ENCODE measurements at regions not wholly inside any gene's neighbourhood (a gene's known extent, or its start where the extent isn't known, plus 50 kb on each side); places are given as distances from the start of the nearest gene placed in this dataset.

GRCh38 chr19:5392486-5392885, 51.9 kb upstream of the PTPRS start:
- H3K4me1 ChIP-seq (ENCODE audit: insufficient read depth) = no peaks in the 10 kb centered on the region
- no peak for DNase-seq (ENCODE audit: extremely low spot score)
- WGBS = 52% methylated on average over 8 of the region's 8 CpGs
- H3K4me3 ChIP-seq (ENCODE audit: low read depth, low read length) = no peak overlapping the region
- H3K27ac ChIP-seq (ENCODE audit: low read depth) = no peak overlapping the region
- H3K36me3 ChIP-seq (ENCODE audit: insufficient read depth) = no peaks in the 10 kb centered on the region

- Histone ChIP-seq H3K4me3 (ENCODE audit: low read depth, low read length) (no peak overlapping the region), H3K4me1 (ENCODE audit: insufficient read depth) (no peaks in the 10 kb centered on the region), H3K36me3 (ENCODE audit: insufficient read depth) (no peaks in the 10 kb centered on the region), H3K27ac (ENCODE audit: low read depth) (no peak overlapping the region)
- WGBS = 78% methylated on average over 6 of the region's 6 CpGs
- no peak for DNase-seq (ENCODE audit: extremely low spot score)
These were observed 52.5 kb upstream of the PTPRS start for GRCh38 chr19:5393088-5393487.

GRCh38 chr19:5394551-5395505, 54.2 kb upstream of the PTPRS start:
- Histone ChIP-seq H3K36me3 (ENCODE audit: insufficient read depth) (no peaks in the 10 kb centered on the region), H3K4me3 (ENCODE audit: low read depth, low read length) (no peak overlapping the region), H3K4me1 (ENCODE audit: insufficient read depth) (no peaks in the 10 kb centered on the region), H3K27ac (ENCODE audit: low read depth) (no peak overlapping the region)
- 14% methylated on average over 43 of the region's 43 CpGs for WGBS
- DNase-seq (ENCODE audit: extremely low spot score) = no peak

- no peak overlapping the region for H3K27ac ChIP-seq (ENCODE audit: low read depth)
- no peaks in the 10 kb centered on the region for H3K36me3 ChIP-seq (ENCODE audit: insufficient read depth)
- DNase-seq (ENCODE audit: extremely low spot score) = no peak
- no peaks in the 10 kb centered on the region for H3K4me1 ChIP-seq (ENCODE audit: insufficient read depth)
- H3K4me3 ChIP-seq (ENCODE audit: low read depth, low read length) = no peak overlapping the region
- WGBS = 29% methylated on average over 11 of the region's 11 CpGs
These were observed 54.9 kb upstream of the PTPRS start for GRCh38 chr19:5395556-5395955.

GRCh38 chr19:5396096-5396939, 55.7 kb upstream of the PTPRS start:
- no peak for DNase-seq (ENCODE audit: extremely low spot score)
- Histone ChIP-seq H3K4me3 (ENCODE audit: low read depth, low read length) (no peak overlapping the region), H3K36me3 (ENCODE audit: insufficient read depth) (no peaks in the 10 kb centered on the region), H3K27ac (ENCODE audit: low read depth) (no peak overlapping the region), H3K4me1 (ENCODE audit: insufficient read depth) (no peaks in the 10 kb centered on the region)
- WGBS = 14% methylated on average over 12 of the region's 12 CpGs

GRCh38 chr19:5396963-5397362, 56.4 kb upstream of the PTPRS start:
- H3K27ac ChIP-seq (ENCODE audit: low read depth) = no peak overlapping the region
- H3K4me3 ChIP-seq (ENCODE audit: low read depth, low read length) = no peak overlapping the region
- no peak for DNase-seq (ENCODE audit: extremely low spot score)
- no peaks in the 10 kb centered on the region for H3K36me3 ChIP-seq (ENCODE audit: insufficient read depth)
- 73% methylated on average over 3 of the region's 3 CpGs for WGBS
- no peaks in the 10 kb centered on the region for H3K4me1 ChIP-seq (ENCODE audit: insufficient read depth)

- no peak for DNase-seq (ENCODE audit: extremely low spot score)
- WGBS = 7% methylated on average over 18 of the region's 18 CpGs
- H3K36me3 ChIP-seq (ENCODE audit: insufficient read depth) = no peaks in the 10 kb centered on the region
- H3K27ac ChIP-seq (ENCODE audit: low read depth) = no peak overlapping the region
- H3K4me1 ChIP-seq (ENCODE audit: insufficient read depth) = no peaks in the 10 kb centered on the region
- no peak overlapping the region for H3K4me3 ChIP-seq (ENCODE audit: low read depth, low read length)
These were observed 57.2 kb upstream of the ZNRF4 start for GRCh38 chr19:5397804-5398692.

- no peak for DNase-seq (ENCODE audit: extremely low spot score)
- Histone ChIP-seq H3K27ac (ENCODE audit: low read depth) (no peak overlapping the region), H3K4me3 (ENCODE audit: low read depth, low read length) (no peak overlapping the region), H3K4me1 (ENCODE audit: insufficient read depth) (no peaks in the 10 kb centered on the region), H3K36me3 (ENCODE audit: insufficient read depth) (no peaks in the 10 kb centered on the region)
- WGBS = 72% methylated on average over 3 of the region's 3 CpGs
These were observed 56.5 kb upstream of the ZNRF4 start for GRCh38 chr19:5398693-5399057.

GRCh38 chr19:5403968-5404640, 51.1 kb upstream of the ZNRF4 start:
- no peaks in the 10 kb centered on the region for H3K36me3 ChIP-seq (ENCODE audit: insufficient read depth)
- WGBS = 4% methylated on average over 12 of the region's 12 CpGs
- no peaks in the 10 kb centered on the region for H3K4me1 ChIP-seq (ENCODE audit: insufficient read depth)
- no peak overlapping the region for H3K27ac ChIP-seq (ENCODE audit: low read depth)
- H3K4me3 ChIP-seq (ENCODE audit: low read depth, low read length) = no peak overlapping the region
- peak; percentile 77 for DNase-seq (ENCODE audit: extremely low spot score)
